SIG-M5 treated with dmso at 0.1 percent for 504 hours (cell line): ENCODE measurements at regions not wholly inside any gene's neighbourhood (a gene's known extent, or its start where the extent isn't known, plus 50 kb on each side); places are given as distances from the start of the nearest gene placed in this dataset.

ENCODE experiments used
- DNase-seq: peaks from one replicate; lab custom pipeline; 2025; ENCODE audit not compliant: unreplicated experiment; lab: John Stamatoyannopoulos, UW

DNA sequence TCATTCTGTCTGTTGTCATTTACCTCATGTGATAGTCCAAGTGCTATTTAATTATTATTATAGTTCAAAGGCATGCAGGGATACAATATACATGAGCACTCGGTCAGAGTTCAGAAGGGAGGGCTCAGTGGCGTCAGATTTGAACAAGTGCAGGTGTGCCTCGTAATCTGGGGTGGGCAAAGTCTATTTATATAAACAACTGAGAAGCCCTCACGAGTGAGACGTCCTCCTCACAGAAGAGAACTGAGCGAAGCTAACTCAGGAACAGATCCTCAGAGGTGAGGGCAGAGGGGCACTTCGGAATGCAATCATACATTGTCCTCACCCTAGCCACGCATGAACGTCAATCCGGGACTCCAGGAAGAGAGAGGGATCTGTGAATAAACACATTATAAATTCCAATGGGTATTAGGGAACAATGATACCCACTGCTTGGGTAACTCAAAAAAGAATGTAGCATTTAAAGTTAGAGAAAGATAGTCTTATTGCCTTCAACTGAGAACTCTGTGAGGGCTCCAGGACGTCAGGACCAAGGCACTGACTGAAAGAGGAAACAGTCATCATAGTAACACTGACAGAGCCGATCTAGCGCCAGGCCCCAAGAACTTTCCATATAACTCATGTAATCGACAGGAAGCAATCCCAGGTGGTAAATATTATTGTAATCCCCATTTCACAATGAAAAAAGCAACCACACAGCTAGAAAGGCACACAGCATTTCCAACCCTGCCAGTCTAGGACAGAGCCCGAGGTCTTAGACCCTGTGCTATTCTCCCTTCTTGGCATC, 127.1 kb upstream of the B3GALT2 start:
- DNase-seq, result no peak

- DNase-seq, result no peak
These were observed 126.0 kb upstream of the B3GALT2 start for GRCh38 chr1:193312432-193312831.

DNA sequence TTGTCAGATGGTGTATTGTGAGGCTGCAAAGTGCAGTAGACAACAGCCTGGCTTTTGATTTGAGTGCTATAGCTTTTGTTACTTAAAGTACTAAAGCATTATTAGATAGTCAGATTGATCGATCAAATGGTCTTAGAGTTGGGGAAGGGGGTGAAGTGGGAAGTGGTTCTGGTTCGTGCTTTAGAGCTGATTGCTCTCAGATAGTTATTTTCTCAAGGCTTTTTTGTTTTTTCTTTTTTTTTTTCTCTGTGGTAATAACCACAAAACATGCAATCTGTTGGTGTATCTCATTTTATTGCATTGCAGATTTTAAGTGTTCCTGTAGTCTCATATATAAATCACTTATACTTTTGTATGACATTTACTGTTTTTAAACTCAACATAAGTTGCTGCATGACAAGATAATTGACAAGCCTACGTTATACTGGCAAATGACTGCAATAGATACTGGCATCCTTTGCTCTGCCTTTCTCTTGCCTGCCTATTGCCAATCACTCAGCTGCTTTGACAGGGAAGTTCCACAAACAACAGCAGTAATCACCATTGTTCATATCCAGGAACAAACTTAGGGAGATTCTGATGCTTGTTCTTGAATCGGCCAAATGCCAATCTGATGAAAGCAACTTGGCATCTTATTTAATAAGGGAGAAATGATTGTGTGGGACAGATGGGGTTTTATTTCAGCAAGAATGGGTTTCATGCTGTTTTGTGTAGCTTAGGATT, 125.0 kb upstream of the B3GALT2 start:
- no peak for DNase-seq

DNA sequence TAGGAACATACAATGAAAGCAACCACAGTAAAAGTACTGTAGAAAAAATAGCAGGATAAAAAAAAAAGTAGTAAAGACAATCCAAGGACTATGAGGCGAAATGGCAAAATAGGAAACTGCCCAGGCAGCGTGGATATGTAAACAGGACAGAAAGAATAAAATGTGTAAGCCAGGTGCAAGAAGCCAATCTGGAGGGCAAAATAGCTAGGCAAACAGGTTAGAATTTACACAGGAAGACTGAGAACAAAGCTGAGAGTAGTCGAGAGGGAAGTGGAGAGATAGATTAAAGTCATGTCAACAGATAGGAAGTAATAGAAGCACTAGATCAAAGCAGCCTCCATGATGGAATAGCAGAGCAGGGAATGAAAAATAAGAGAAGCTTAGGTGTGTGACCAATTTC, 124.2 kb upstream of the B3GALT2 start:
- DNase-seq, result no peak

DNA sequence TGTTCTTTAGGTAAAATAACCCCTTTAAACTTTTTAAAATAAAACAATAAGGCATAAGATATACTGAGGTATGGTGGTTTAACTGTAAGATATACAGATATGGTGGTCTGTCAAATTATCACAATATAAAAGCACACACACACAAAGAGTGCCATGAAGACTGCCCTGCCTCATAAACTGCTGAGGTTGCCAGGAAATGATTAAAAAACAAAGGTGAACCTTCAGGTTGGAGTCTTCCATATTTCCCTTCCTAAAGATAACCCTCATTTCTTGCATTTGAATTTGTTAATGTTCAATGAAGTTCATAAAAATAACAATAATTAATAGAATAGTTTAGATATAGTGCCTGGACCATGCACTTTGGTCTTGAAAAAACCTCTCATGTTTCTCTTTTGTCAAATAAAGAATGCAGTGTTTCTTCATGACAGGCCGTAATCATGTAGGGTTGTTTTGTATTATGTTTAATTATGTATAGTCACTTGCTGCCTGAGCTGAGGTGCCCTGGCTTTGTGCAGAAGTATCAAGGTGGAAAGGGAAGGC, 123.6 kb upstream of the B3GALT2 start:
- DNase-seq, result no peak

GRCh38 chr1:193308438-193308837, 122.0 kb upstream of the B3GALT2 start:
- no peak for DNase-seq

DNA sequence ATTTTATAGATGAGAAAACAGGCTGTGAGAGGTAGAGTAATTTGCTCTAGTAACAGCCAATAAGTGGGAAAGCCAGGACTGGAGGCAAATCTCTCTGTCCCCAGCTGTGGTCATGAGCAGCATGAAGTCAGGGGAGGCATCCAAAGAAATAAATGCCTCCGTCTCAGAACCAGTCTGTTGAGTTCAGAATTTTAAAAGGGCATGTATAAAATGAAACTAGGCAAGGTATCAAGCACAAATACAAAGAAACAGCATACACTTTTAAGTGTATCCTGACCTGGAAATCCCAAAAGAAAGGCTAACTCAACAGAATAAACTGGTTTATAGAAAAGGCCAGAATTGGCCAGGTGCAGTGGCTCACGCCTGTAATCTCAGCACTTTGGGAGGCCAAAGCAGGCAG, 120.0 kb upstream of the B3GALT2 start:
- no peak for DNase-seq
